K562 (cell line): ENCODE measurements at regions not wholly inside any gene's neighbourhood (a gene's known extent, or its start where the extent isn't known, plus 50 kb on each side); places are given as distances from the start of the nearest gene placed in this dataset.
A peak's percentile ranks its signal among the peaks of the same experiment; 100 is the strongest.

Experiments
- CBX5 ChIP-seq: IDR thresholded peaks from 2 replicates; pipeline ENCODE4 v1.6.1; 2014; ENCODE audit warnings: low read depth, borderline replicate concordance
- DACH1 ChIP-seq: fragments of 450-650 bp; IDR thresholded peaks from 2 replicates; pipeline ENCODE4 v1.6.1; 2018; ENCODE audit not compliant: partially characterized antibody
- ELF2 ChIP-seq: fragments of 250-450 bp; sonication (Bioruptor Pico); IDR thresholded peaks from 2 replicates; pipeline ENCODE4 v1.5.0; 2021; ENCODE audit warnings: mild to moderate bottlenecking
- EWSR1 ChIP-seq: fragments of 450-650 bp; IDR thresholded peaks from 2 replicates; pipeline ENCODE4 v1.6.1; 2018; ENCODE audit warnings: borderline replicate concordance, mild to moderate bottlenecking, low read depth, moderate library complexity; ENCODE audit not compliant: partially characterized antibody
- HDAC2 ChIP-seq: fragments of 450-650 bp; IDR thresholded peaks from 2 replicates; pipeline ENCODE4 v1.6.1; 2016; ENCODE audit warnings: mild to moderate bottlenecking
- KDM4B ChIP-seq, 2 experiments: fragments of 450-650 bp in 1 of 2; sonication (generic) in 1 of 2; IDR thresholded peaks; 2 replicates each; pipeline ENCODE4 v1.6.1; 2016 to 2017; ENCODE audit warnings: borderline replicate concordance in 2 of 2, antibody characterized with exemption in 1 of 2, low read depth in 1 of 2, mild to moderate bottlenecking in 1 of 2
- NFIC ChIP-seq: fragments of 450-650 bp; IDR thresholded peaks from 2 replicates; pipeline ENCODE4 v1.6.1; 2017; ENCODE audit warnings: mild to moderate bottlenecking, inconsistent platforms
- NR2C2 ChIP-seq, 2 experiments: fragments of 200-800 bp in 1 of 2; sonication (Bioruptor generic) in 1 of 2; sonication (generic) in 1 of 2; formaldehyde crosslinking in 1 of 2; IDR thresholded peaks; 2 replicates each; pipeline versions ENCODE4 v1.6.1 to v1.8.0; 2016 to 2022; ENCODE audit warnings: mild to moderate bottlenecking in 1 of 2, missing compliant biosample characterization in 1 of 2, missing genetic modification characterization in 1 of 2, missing genetic modification reagents in 1 of 2
- RBM15 ChIP-seq: fragments of 200-400 bp; formaldehyde crosslinking; IDR thresholded peaks from 2 replicates; pipeline ENCODE4 v1.6.1; 2018; ENCODE audit warnings: mild to moderate bottlenecking, low read length, moderate library complexity; ENCODE audit not compliant: insufficient read depth
- RBM34 ChIP-seq: fragments of 200-400 bp; formaldehyde crosslinking; IDR thresholded peaks from 2 replicates; pipeline ENCODE4 v1.6.1; 2018; ENCODE audit warnings: low read length, borderline replicate concordance; ENCODE audit not compliant: insufficient read depth
- SMARCC2 ChIP-seq: fragments of 450-650 bp; IDR thresholded peaks from 2 replicates; pipeline ENCODE4 v1.6.1; 2017; ENCODE audit warnings: antibody characterized with exemption, moderate library complexity, mild to moderate bottlenecking, low read depth
- TRIM28 ChIP-seq: fragments of 450-650 bp; IDR thresholded peaks from 2 replicates; pipeline ENCODE4 v1.6.1; 2017
- U2AF2 ChIP-seq: fragments of 200-400 bp; formaldehyde crosslinking; optimal IDR thresholded peaks from 2 replicates; pipeline ENCODE3; 2017; ENCODE audit warnings: low read depth, mild to moderate bottlenecking, low read length
- ZNF134 ChIP-seq: fragments of 250-450 bp; sonication (Bioruptor Pico); conservative IDR thresholded peaks from 2 replicates; pipeline ENCODE4 v1.4.0; 2020
- ZNF644 ChIP-seq: fragments of 200-800 bp; sonication (Bioruptor generic); IDR thresholded peaks from 2 replicates; pipeline ENCODE4 v1.6.1; 2016; ENCODE audit warnings: low read depth, missing genetic modification characterization, missing compliant biosample characterization
- TF ChIP-seq, protein P1 (sequence below): fragments of 450-650 bp; IDR thresholded peaks from 2 replicates; pipeline ENCODE4 v1.7.1; 2018; ENCODE audit warnings: mild to moderate bottlenecking, low read depth; ENCODE audit not compliant: partially characterized antibody

DNA sequence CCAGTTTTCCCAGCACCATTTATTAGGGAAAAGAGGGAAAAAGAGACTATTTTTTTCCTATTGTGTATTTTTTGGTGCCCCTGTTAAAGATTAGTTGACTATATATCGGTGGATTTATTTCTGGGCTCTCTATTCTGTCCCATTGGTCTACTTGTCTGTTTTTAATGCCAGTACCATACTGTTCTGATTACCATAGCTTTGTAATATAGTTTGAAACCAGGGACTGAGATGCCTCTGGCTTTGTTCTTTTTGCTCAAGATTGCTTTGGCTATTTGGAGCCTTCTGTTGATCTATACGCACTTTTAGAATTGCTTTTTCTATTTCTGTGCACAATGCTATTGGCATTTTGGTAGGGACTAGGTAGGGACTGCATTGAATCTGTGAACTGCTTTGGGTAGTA, 151.7 kb downstream of the ADCYAP1 start (continued):
- no peak for TF ChIP-seq NR2C2 (CRISPR knock-in tag; IDR thresholded peaks at IDR 0.05)
- no peak for TF ChIP-seq NR2C2 (tag; IDR thresholded peaks at IDR 0.05)
- TF ChIP-seq CBX5, result 0 out of 2 replicates have a peak, but pooled peaks have one; percentile 33
- no peak for TF ChIP-seq SMARCC2
- TF ChIP-seq U2AF2, result no peak
- TF ChIP-seq DACH1, result no peak
- no peak for TF ChIP-seq NFIC
- no peak for TF ChIP-seq EWSR1
- TF ChIP-seq ZNF644 (tag), result no peak
- peak; percentile 33; the same call in 1 of the 2 replicates for TF ChIP-seq HDAC2
- no peak for TF ChIP-seq RBM34
- TF ChIP-seq KDM4B (IDR thresholded peaks at IDR 0.05; ENCODE audit: borderline replicate concordance in 2 of 2, low read depth in 1 of 2), result no peak
- TF ChIP-seq TRIM28, result peak; percentile 70; the same call in 1 of the 2 replicates
- TF ChIP-seq, protein P1, sequence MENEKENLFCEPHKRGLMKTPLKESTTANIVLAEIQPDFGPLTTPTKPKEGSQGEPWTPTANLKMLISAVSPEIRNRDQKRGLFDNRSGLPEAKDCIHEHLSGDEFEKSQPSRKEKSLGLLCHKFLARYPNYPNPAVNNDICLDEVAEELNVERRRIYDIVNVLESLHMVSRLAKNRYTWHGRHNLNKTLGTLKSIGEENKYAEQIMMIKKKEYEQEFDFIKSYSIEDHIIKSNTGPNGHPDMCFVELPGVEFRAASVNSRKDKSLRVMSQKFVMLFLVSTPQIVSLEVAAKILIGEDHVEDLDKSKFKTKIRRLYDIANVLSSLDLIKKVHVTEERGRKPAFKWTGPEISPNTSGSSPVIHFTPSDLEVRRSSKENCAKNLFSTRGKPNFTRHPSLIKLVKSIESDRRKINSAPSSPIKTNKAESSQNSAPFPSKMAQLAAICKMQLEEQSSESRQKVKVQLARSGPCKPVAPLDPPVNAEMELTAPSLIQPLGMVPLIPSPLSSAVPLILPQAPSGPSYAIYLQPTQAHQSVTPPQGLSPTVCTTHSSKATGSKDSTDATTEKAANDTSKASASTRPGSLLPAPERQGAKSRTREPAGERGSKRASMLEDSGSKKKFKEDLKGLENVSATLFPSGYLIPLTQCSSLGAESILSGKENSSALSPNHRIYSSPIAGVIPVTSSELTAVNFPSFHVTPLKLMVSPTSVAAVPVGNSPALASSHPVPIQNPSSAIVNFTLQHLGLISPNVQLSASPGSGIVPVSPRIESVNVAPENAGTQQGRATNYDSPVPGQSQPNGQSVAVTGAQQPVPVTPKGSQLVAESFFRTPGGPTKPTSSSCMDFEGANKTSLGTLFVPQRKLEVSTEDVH, result no peak
- TF ChIP-seq ELF2, result no peak
- no peak for TF ChIP-seq ZNF134 (CRISPR knock-in tag)
- TF ChIP-seq RBM15, result no peak
